CD1c-positive myeloid dendritic cell (primary cell): ENCODE measurements at regions not wholly inside any gene's neighbourhood (a gene's known extent, or its start where the extent isn't known, plus 50 kb on each side); places are given as distances from the start of the nearest gene placed in this dataset.
"Not testable (repeated sequence)": the region's sequence is repeated elsewhere in the genome, so short reads cannot be mapped to it uniquely, and the experiment has no call there.

Experiments
- DNase-seq: peaks from one replicate; pipeline ENCODE4 v3.0.0-alpha.2; 2016; ENCODE audit errors: extremely low spot score

DNA sequence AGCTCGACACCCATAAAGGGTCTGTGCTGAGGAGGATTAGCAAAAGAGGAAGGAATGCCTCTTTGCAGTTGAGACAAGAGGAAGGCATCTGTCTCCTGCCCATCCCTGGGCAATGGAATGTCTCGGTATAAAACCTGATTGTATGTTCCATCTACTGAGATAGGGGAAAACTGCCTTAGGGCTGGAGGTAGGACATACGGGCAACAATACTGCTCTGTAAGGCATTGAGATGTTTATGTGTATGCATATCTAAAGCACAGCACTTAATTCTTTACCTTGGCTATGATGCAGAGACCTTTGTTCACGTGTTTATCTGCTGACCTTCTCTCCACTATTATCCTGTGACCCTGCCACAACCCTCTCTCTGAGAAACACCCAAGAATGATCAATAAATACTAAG lies 210.7 kb downstream of the POTED start:
- DNase-seq = not testable (repeated sequence)

DNA sequence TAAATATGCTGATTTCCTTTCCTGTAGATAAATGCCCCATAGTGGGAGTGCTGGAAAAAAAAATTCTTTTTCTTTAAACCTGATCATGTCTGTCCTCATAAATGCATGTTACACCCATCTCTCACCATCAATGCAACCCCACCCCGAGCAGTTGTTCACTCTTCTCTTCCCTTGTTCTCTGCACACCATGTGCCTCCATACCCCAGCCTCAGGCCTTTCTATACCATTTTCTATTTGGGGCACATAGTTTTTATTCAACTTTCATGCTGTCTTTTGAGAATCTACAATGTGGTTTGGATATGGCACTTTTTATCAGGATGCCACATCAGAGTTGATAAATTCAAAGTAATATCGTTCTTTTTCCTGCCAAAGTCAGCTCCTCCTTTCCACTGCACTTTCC lies 202.6 kb downstream of the POTED start:
- not testable (repeated sequence) for DNase-seq

DNA sequence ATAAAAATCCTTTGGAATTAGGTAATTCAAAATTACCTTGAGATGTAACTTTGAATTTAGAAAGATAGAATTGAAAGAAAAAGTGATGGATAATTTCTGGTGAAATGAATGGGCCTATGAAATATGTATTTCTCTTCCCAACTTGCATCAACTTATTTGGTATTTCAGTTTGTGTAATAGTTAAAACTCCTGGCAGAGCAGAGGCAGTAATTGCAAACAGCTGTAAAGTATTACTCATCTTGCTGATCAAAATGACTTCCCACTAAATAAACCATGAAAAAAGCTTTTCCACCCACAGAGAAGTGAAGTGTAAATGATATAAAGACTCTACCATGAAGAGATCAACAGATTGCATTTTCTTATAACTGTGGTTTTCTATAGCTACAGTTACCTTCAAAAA lies 201.0 kb downstream of the POTED start:
- not testable (repeated sequence) for DNase-seq

- not testable (repeated sequence) for DNase-seq
Measured at GRCh38 chr21:13806444-13806843, 196.9 kb downstream of the POTED start.

- not testable (repeated sequence) for DNase-seq
Measured at GRCh38 chr21:13802757-13803156, 193.2 kb downstream of the POTED start.
